HUES6 (cell line): ENCODE measurements at regions not wholly inside any gene's neighbourhood (a gene's known extent, or its start where the extent isn't known, plus 50 kb on each side); places are given as distances from the start of the nearest gene placed in this dataset.
"Not testable (repeated sequence)": the region's sequence is repeated elsewhere in the genome, so short reads cannot be mapped to it uniquely, and the experiment has no call there.

Source experiments
- H3K27ac ChIP-seq: 2 replicates; pipeline ENCODE4 v1.7.0; 2013; ENCODE audit warnings: low read depth, mild to moderate bottlenecking, low read length, inconsistent platforms
- H3K27me3 ChIP-seq: 2 replicates; pipeline ENCODE4 v1.6.1; 2013; ENCODE audit warnings: low read length; ENCODE audit not compliant: control insufficient read depth, insufficient read depth
- H3K36me3 ChIP-seq: 2 replicates; pipeline ENCODE4 v1.6.1; 2013; ENCODE audit warnings: low read length; ENCODE audit not compliant: control insufficient read depth, insufficient read depth
- H3K4me1 ChIP-seq: 2 replicates; pipeline ENCODE4 v1.6.1; 2013; ENCODE audit warnings: low read length; ENCODE audit not compliant: control insufficient read depth, insufficient read depth
- H3K4me3 ChIP-seq: 2 replicates; pipeline ENCODE4 v1.5.1; 2013; ENCODE audit warnings: low read depth, low read length
- H3K9ac ChIP-seq: one replicate; pipeline ENCODE4 v1.6.1; 2013; ENCODE audit warnings: mild to moderate bottlenecking, low read length
- H3K9me3 ChIP-seq: 2 replicates; pipeline ENCODE4 v1.6.1; 2013; ENCODE audit warnings: low read depth, low read length; ENCODE audit not compliant: control insufficient read depth, insufficient read depth

- H3K36me3 ChIP-seq: no peaks in the 10 kb centered on the region
- no peak overlapping the region for H3K27ac ChIP-seq
- no peak overlapping the region for H3K4me3 ChIP-seq
- no peaks in the 10 kb centered on the region for H3K9me3 ChIP-seq
- H3K9ac ChIP-seq: no peak overlapping the region
- no peaks in the 10 kb centered on the region for H3K27me3 ChIP-seq
- H3K4me1 ChIP-seq: peaks cover 10% of the 10 kb centered on the region; the same call in 1 of the 2 replicates
Observed at GRCh38 chr19:30682146-30682998, 310.2 kb downstream of the ZNF536 start.

- Histone ChIP-seq H3K36me3 (no peaks in the 10 kb centered on the region), H3K27me3 (no peaks in the 10 kb centered on the region), H3K4me3 (no peak overlapping the region), H3K27ac (no peak overlapping the region), H3K9me3 (no peaks in the 10 kb centered on the region), H3K9ac (no peak overlapping the region), H3K4me1 (peaks cover under 1% of the 10 kb centered on the region; the same call in 1 of the 2 replicates)
Observed at GRCh38 chr19:30681162-30682100, 309.2 kb downstream of the ZNF536 start.

- H3K9me3 ChIP-seq, H3K27me3 ChIP-seq, H3K36me3 ChIP-seq, H3K4me3 ChIP-seq, H3K4me1 ChIP-seq, H3K27ac ChIP-seq, H3K9ac ChIP-seq: not testable (repeated sequence)
Observed at GRCh38 chr19:30680399-30680798, 308.2 kb downstream of the ZNF536 start.

GRCh38 chr19:30679789-30680188, 307.6 kb downstream of the ZNF536 start:
- Histone ChIP-seq H3K27ac (no peak overlapping the region), H3K4me1 (no peaks in the 10 kb centered on the region), H3K4me3 (no peak overlapping the region), H3K9me3 (no peaks in the 10 kb centered on the region), H3K27me3 (no peaks in the 10 kb centered on the region), H3K9ac (no peak overlapping the region), H3K36me3 (no peaks in the 10 kb centered on the region)

GRCh38 chr19:30679153-30679702, 307.0 kb downstream of the ZNF536 start:
- Histone ChIP-seq H3K36me3 (no peaks in the 10 kb centered on the region), H3K9ac (no peak overlapping the region), H3K27me3 (no peaks in the 10 kb centered on the region), H3K9me3 (no peaks in the 10 kb centered on the region), H3K27ac (no peak overlapping the region), H3K4me3 (no peak overlapping the region), H3K4me1 (no peaks in the 10 kb centered on the region)

- Histone ChIP-seq H3K27me3 (no peaks in the 10 kb centered on the region; the same call in 1 of the 2 replicates), H3K27ac (no peak overlapping the region), H3K4me1 (no peaks in the 10 kb centered on the region), H3K9me3 (no peaks in the 10 kb centered on the region), H3K9ac (no peak overlapping the region), H3K36me3 (no peaks in the 10 kb centered on the region), H3K4me3 (no peak overlapping the region)
Observed at GRCh38 chr19:30678168-30678567, 306.0 kb downstream of the ZNF536 start.

GRCh38 chr19:30677702-30678101, 305.5 kb downstream of the ZNF536 start:
- Histone ChIP-seq H3K27ac (no peak overlapping the region), H3K4me1 (no peaks in the 10 kb centered on the region), H3K9ac (no peak overlapping the region), H3K4me3 (no peak overlapping the region), H3K27me3 (no peaks in the 10 kb centered on the region; the same call in 1 of the 2 replicates), H3K9me3 (no peaks in the 10 kb centered on the region), H3K36me3 (no peaks in the 10 kb centered on the region)

- Histone ChIP-seq H3K9ac (no peak overlapping the region), H3K9me3 (no peaks in the 10 kb centered on the region), H3K36me3 (no peaks in the 10 kb centered on the region), H3K27ac (no peak overlapping the region), H3K4me1 (no peaks in the 10 kb centered on the region), H3K27me3 (no peaks in the 10 kb centered on the region; the same call in 1 of the 2 replicates), H3K4me3 (no peak overlapping the region)
Observed at GRCh38 chr19:30676990-30677679, 305.0 kb downstream of the ZNF536 start.

- H3K9me3 ChIP-seq: no peaks in the 10 kb centered on the region
- no peaks in the 10 kb centered on the region for H3K4me1 ChIP-seq
- no peaks in the 10 kb centered on the region; the same call in 1 of the 2 replicates for H3K27me3 ChIP-seq
- H3K27ac ChIP-seq: no peak overlapping the region
- no peak overlapping the region for H3K4me3 ChIP-seq
- H3K36me3 ChIP-seq: no peaks in the 10 kb centered on the region
- no peak overlapping the region for H3K9ac ChIP-seq
Observed at GRCh38 chr19:30675086-30675485, 302.9 kb downstream of the ZNF536 start.

GRCh38 chr19:30674656-30675055, 302.5 kb downstream of the ZNF536 start:
- H3K27ac ChIP-seq: no peak overlapping the region
- H3K4me3 ChIP-seq: no peak overlapping the region
- H3K27me3 ChIP-seq: no peaks in the 10 kb centered on the region; the same call in 1 of the 2 replicates
- H3K9ac ChIP-seq: no peak overlapping the region
- no peaks in the 10 kb centered on the region for H3K4me1 ChIP-seq
- H3K36me3 ChIP-seq: no peaks in the 10 kb centered on the region
- H3K9me3 ChIP-seq: no peaks in the 10 kb centered on the region
